Nucleus accumbens (tissue), 56 donors: ENCODE measurements at regions not wholly inside any gene's neighbourhood (a gene's known extent, or its start where the extent isn't known, plus 50 kb on each side); places are given as distances from the start of the nearest gene placed in this dataset.

Source experiments
- DNase-seq, 56 donors: peaks; one replicate each; lab custom pipeline; 2025; lab: John Stamatoyannopoulos, UW

GRCh38 chr12:75848961-75849360, 182.6 kb downstream of the PHLDA1 start:
- no peak for DNase-seq

- peak in 26 of 56 donors; percentile 3 to 52 (median 23) for DNase-seq
Observed at GRCh38 chr12:75848431-75848925, 183.1 kb downstream of the PHLDA1 start.

GRCh38 chr12:75846102-75846501, 185.5 kb downstream of the PHLDA1 start:
- no peak for DNase-seq

- no peak for DNase-seq
Observed at GRCh38 chr12:75844985-75845384, 186.6 kb downstream of the PHLDA1 start.

- DNase-seq = no peak
Observed at GRCh38 chr12:75844049-75844770, 187.4 kb downstream of the PHLDA1 start.

- DNase-seq = peak in 6 of 56 donors; percentile 2 to 19 (median 8)
Observed at GRCh38 chr12:75842090-75842489, 189.5 kb downstream of the PHLDA1 start.

- DNase-seq = no peak
Observed at GRCh38 chr12:75840994-75841355, 190.6 kb downstream of the PHLDA1 start.

- DNase-seq = no peak
Observed at GRCh38 chr12:75838309-75838708, 193.3 kb downstream of the PHLDA1 start.

GRCh38 chr12:75837700-75838099, 193.9 kb downstream of the PHLDA1 start:
- no peak for DNase-seq

- DNase-seq = no peak
Observed at GRCh38 chr12:75836533-75836932, 195.0 kb downstream of the PHLDA1 start.

GRCh38 chr12:75834591-75834990, 197.0 kb downstream of the PHLDA1 start:
- no peak for DNase-seq

GRCh38 chr12:75833268-75833667, 198.3 kb downstream of the PHLDA1 start:
- no peak for DNase-seq

- DNase-seq = no peak
Observed at GRCh38 chr12:75831402-75831801, 200.2 kb downstream of the PHLDA1 start.

GRCh38 chr12:75827061-75827460, 204.5 kb downstream of the PHLDA1 start:
- DNase-seq = no peak

- DNase-seq = no peak
Observed at GRCh38 chr12:75825686-75826085, 205.9 kb downstream of the PHLDA1 start.

- no peak for DNase-seq
Observed at GRCh38 chr12:75823475-75823874, 208.1 kb downstream of the PHLDA1 start.

- no peak for DNase-seq
Observed at GRCh38 chr12:75822416-75822815, 209.2 kb downstream of the PHLDA1 start.

- no peak for DNase-seq
Observed at GRCh38 chr12:75820848-75821578, 210.6 kb downstream of the PHLDA1 start.

- no peak for DNase-seq
Observed at GRCh38 chr12:75820071-75820470, 211.5 kb downstream of the PHLDA1 start.

GRCh38 chr12:75819512-75819911, 212.1 kb downstream of the PHLDA1 start:
- DNase-seq = no peak

- DNase-seq = no peak
Observed at GRCh38 chr12:75818863-75819262, 212.7 kb downstream of the PHLDA1 start.

- DNase-seq = no peak
Observed at GRCh38 chr12:75816897-75817296, 214.7 kb downstream of the PHLDA1 start.
